ENCODE measurements at regions not wholly inside any gene's neighbourhood (a gene's known extent, or its start where the extent isn't known, plus 50 kb on each side); places are given as distances from the start of the nearest gene placed in this dataset.

DNA sequence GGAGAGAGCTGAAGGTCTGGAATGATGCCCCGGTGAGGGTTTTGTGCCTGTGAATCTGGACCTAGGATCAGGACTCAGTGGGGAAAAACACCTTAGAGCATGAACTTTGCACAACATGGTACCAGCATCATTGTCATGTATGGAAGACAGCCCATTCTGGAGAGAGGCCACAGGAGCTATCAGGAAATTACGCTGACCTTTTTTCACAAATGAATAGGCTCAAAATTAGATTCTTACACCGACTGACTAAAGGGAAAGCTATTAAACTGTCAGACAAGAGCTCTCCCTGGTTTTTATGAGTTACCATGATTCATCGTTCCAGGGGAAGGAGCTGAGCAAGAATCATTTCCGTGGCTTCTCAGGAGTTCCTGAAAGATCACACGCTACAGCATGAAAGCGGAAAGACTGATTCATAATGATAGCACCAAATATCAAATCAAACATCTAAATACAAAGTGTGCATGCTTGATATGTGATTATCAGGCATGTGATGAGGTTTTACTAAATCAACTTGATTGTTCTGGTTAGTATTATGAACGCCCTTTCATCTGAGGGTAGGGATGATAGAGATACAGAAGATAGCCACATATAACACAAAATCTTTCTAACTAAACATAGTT lies 224.9 kb upstream of the SMLR1 start:
- no peak overlapping the region for H3K4me3 Mint-ChIP-seq (ENCODE audit: low read depth)
- no peaks in the 10 kb centered on the region for H3K36me3 Mint-ChIP-seq (ENCODE audit: insufficient read depth)
- no peaks in the 10 kb centered on the region for H3K4me1 Mint-ChIP-seq (ENCODE audit: low read depth)
- DNase-seq (ENCODE audit: low spot score, unreplicated experiment), result no peak
- no peaks in the 10 kb centered on the region for H3K27me3 Mint-ChIP-seq
- H3K9me3 Mint-ChIP-seq (ENCODE audit: low read depth), result no peaks in the 10 kb centered on the region
- TF ChIP-seq, protein P1, sequence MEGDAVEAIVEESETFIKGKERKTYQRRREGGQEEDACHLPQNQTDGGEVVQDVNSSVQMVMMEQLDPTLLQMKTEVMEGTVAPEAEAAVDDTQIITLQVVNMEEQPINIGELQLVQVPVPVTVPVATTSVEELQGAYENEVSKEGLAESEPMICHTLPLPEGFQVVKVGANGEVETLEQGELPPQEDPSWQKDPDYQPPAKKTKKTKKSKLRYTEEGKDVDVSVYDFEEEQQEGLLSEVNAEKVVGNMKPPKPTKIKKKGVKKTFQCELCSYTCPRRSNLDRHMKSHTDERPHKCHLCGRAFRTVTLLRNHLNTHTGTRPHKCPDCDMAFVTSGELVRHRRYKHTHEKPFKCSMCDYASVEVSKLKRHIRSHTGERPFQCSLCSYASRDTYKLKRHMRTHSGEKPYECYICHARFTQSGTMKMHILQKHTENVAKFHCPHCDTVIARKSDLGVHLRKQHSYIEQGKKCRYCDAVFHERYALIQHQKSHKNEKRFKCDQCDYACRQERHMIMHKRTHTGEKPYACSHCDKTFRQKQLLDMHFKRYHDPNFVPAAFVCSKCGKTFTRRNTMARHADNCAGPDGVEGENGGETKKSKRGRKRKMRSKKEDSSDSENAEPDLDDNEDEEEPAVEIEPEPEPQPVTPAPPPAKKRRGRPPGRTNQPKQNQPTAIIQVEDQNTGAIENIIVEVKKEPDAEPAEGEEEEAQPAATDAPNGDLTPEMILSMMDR (IDR thresholded peaks at IDR 0.05; ENCODE audit: unreplicated experiment), result no peak
- H3K27ac Mint-ChIP-seq, result no peak overlapping the region

DNA sequence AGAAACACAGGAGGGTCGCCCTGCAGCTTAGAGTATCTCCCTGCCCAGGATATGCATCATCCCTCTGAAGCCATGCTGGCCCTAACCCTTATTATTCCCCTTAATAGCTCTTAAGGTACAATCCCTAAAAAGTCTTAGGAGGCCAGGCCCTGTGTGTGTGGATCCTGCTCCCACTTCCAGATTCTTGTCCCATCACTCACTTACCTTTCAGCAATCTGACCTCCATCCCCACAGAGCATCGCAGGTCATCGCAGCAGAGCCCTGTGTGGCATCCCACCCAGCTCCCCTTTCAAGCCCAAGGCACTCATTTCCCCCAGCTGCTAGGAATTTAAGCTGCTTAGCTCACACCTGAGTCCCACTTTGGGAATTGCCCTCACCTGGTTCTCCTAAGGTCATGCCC lies 223.8 kb upstream of the SMLR1 start:
- H3K27ac Mint-ChIP-seq, result no peak overlapping the region
- H3K9me3 Mint-ChIP-seq (ENCODE audit: low read depth), result no peaks in the 10 kb centered on the region
- TF ChIP-seq, protein P1 (IDR thresholded peaks at IDR 0.05; ENCODE audit: unreplicated experiment), result no peak
- no peaks in the 10 kb centered on the region for H3K27me3 Mint-ChIP-seq
- DNase-seq (ENCODE audit: low spot score, unreplicated experiment), result no peak
- H3K36me3 Mint-ChIP-seq (ENCODE audit: insufficient read depth), result no peaks in the 10 kb centered on the region
- no peak overlapping the region for H3K4me3 Mint-ChIP-seq (ENCODE audit: low read depth)
- H3K4me1 Mint-ChIP-seq (ENCODE audit: low read depth), result no peaks in the 10 kb centered on the region

DNA sequence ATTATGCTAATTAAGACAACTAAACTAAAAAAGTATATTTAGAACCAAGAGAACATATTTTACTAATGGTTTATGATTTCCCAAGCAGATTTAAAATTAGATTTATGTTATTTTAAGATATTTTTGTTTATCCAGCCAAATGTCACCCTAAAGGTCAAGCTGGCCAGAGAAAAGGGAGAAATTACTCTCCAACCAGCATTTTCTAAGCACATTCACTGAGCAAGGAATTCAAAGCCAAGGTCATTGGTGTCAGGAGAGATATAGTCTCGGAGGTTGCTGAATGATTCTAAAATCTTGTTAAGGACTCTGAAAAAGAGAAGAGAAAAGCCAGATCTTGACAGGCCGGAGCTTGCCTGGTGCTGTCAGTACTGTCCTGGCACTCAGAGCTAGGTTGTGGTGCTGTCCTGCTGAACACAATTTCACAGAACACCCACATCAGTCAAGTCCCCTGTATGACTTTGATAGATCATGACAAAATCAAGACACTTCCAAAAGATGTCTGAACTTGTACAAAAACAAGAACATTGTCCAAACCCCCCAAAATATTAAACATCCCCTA lies 222.3 kb upstream of the SMLR1 start:
- Mint-ChIP-seq H3K4me1 (ENCODE audit: low read depth) (no peaks in the 10 kb centered on the region), H3K9me3 (ENCODE audit: low read depth) (no peaks in the 10 kb centered on the region), H3K4me3 (ENCODE audit: low read depth) (no peak overlapping the region), H3K27me3 (no peaks in the 10 kb centered on the region), H3K36me3 (ENCODE audit: insufficient read depth) (no peaks in the 10 kb centered on the region), H3K27ac (no peak overlapping the region)
- no peak for DNase-seq (ENCODE audit: low spot score, unreplicated experiment)
- TF ChIP-seq, protein P1 (IDR thresholded peaks at IDR 0.05; ENCODE audit: unreplicated experiment), result no peak

DNA sequence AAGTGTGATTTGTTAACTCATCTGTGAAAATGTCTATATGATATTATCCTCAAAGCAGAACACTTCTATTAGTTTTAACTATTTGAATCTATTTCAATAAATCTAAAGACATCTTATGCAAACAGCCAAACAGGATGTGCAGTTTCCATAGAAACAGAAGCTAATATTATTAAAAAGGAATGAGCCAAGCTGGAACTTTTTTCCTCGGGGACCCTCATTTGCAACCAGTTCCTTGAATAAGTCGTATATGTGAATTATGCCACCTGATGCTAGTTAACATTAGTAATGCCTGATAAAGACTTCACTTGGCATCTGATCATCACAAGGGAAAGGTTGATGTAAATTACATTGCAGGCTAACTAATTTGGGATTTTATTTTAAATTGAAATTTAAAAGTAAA lies 216.9 kb upstream of the SMLR1 start:
- TF ChIP-seq, protein P1 (IDR thresholded peaks at IDR 0.05; ENCODE audit: unreplicated experiment), result no peak
- Mint-ChIP-seq H3K4me1 (ENCODE audit: low read depth) (no peaks in the 10 kb centered on the region), H3K4me3 (ENCODE audit: low read depth) (no peak overlapping the region), H3K9me3 (ENCODE audit: low read depth) (no peaks in the 10 kb centered on the region), H3K27me3 (no peaks in the 10 kb centered on the region), H3K36me3 (ENCODE audit: insufficient read depth) (no peaks in the 10 kb centered on the region), H3K27ac (no peak overlapping the region)
- DNase-seq (ENCODE audit: low spot score, unreplicated experiment), result no peak

DNA sequence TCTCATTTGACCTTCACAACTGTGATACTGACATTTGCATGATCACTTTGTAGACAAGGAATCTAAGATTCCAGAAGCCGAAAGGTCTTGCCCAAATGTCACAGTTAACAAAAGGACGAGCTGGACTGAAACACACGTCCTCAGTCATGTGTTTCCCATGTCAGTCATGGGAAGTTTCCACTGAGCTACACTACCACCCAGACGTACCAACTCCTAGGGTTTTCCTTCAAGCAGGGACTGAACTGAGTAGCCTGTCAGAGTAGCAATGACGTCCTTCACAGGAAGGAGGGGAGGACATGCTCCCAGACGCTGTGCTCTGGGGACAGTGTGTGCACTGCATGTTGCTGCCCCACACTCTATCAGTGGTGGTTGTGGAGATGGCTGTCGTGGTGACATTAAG lies 215.8 kb upstream of the SMLR1 start:
- Mint-ChIP-seq H3K27ac (no peak overlapping the region), H3K9me3 (ENCODE audit: low read depth) (no peaks in the 10 kb centered on the region), H3K36me3 (ENCODE audit: insufficient read depth) (no peaks in the 10 kb centered on the region), H3K4me1 (ENCODE audit: low read depth) (no peaks in the 10 kb centered on the region), H3K4me3 (ENCODE audit: low read depth) (no peak overlapping the region), H3K27me3 (no peaks in the 10 kb centered on the region)
- TF ChIP-seq, protein P1 (IDR thresholded peaks at IDR 0.05; ENCODE audit: unreplicated experiment), result no peak
- DNase-seq (ENCODE audit: low spot score, unreplicated experiment), result no peak
